Endothelial cell of umbilical vein (primary cell): ENCODE measurements at regions not wholly inside any gene's neighbourhood (a gene's known extent, or its start where the extent isn't known, plus 50 kb on each side); places are given as distances from the start of the nearest gene placed in this dataset.

ENCODE experiments used
- BruUV-seq: library from RNA; stranded (reverse); fragments of 400-500 nt; replicated peaks from 2 replicates; lab custom pipeline; 2021; lab: Mats Ljungman, UMichigan
- CTCF ChIA-PET: fragments of 300-600, 350-600 bp; sonication (Branson Sonifier 250); formaldehyde crosslinking; loops from one replicate; lab custom pipeline; 2021; ENCODE audit warnings: antibody characterized with exemption, inconsistent platforms; lab: Charles Lee
- POLR2A ChIA-PET: fragments of 300-600, 350-600 bp; sonication (Branson Sonifier 250); formaldehyde crosslinking; loops from one replicate; lab custom pipeline; 2021; ENCODE audit warnings: antibody characterized with exemption, inconsistent platforms; lab: Charles Lee
- DNase-seq: peaks from one replicate; pipeline ENCODE4 v3.0.0-alpha.2; 2011; ENCODE audit warnings: low read depth, low spot score
- FAIRE-seq: peaks from 2 replicates; lab custom pipeline; 2011; peaks lifted over from hg19 to GRCh38; lab: Jason Lieb, UNC
- H2AFZ ChIP-seq: 2 replicates; pipeline ENCODE4 v1.6.0; 2012; ENCODE audit warnings: low read depth, low read length, control low read depth, inconsistent platforms
- H3K27ac ChIP-seq: 2 replicates; pipeline ENCODE4 v1.5.1; 2011; ENCODE audit warnings: low read depth, mild to moderate bottlenecking, control low read depth, low read length, moderate library complexity; ENCODE audit not compliant: insufficient read depth
- H3K27me3 ChIP-seq, 2 experiments: 2 replicates each; pipeline versions ENCODE4 v1.6.0 to v1.6.1; 2011; ENCODE audit warnings: low read length in 2 of 2, mixed read lengths in 1 of 2; ENCODE audit not compliant: control insufficient read depth in 2 of 2, insufficient read depth in 2 of 2
- H3K36me3 ChIP-seq, 2 experiments: 2 replicates in 1 of 2; 3 replicates in 1 of 2; pipeline ENCODE4 v1.5.1; 2011; ENCODE audit warnings: low read length in 2 of 2, mild to moderate bottlenecking in 1 of 2, moderate library complexity in 1 of 2; ENCODE audit not compliant: control insufficient read depth in 2 of 2, insufficient read depth in 2 of 2; ENCODE audit errors: extremely low read depth in 1 of 2
- H3K4me1 ChIP-seq: 3 replicates; pipeline ENCODE4 v1.5.1; 2011; ENCODE audit warnings: mild to moderate bottlenecking, low read length; ENCODE audit not compliant: control insufficient read depth, insufficient read depth; ENCODE audit errors: extremely low read depth
- H3K4me2 ChIP-seq: 2 replicates; pipeline ENCODE4 v1.6.1; 2011; ENCODE audit warnings: low read length, control low read depth, mixed read lengths; ENCODE audit not compliant: insufficient read depth
- H3K4me3 ChIP-seq, 3 experiments: fragments of 200-600 bp in 1 of 3; sonication (generic), shearing (Covaris generic) in 1 of 3; replicated peaks in 1 of 3; 2 replicates each; pipeline ENCODE4 v1.5.1; 2011 to 2016; ENCODE audit warnings: control low read depth in 3 of 3, low read length in 3 of 3, mild to moderate bottlenecking in 2 of 3, inconsistent platforms in 1 of 3, low read depth in 1 of 3, moderate library complexity in 1 of 3; ENCODE audit not compliant: insufficient read depth in 1 of 3
- H3K79me2 ChIP-seq: 2 replicates; pipeline ENCODE4 v1.6.0; 2012; ENCODE audit warnings: low read length, inconsistent platforms; ENCODE audit not compliant: control insufficient read depth, insufficient read depth
- H3K9ac ChIP-seq: replicated peaks from 2 replicates; pipeline ENCODE3; 2011; ENCODE audit warnings: low read length, control low read depth; ENCODE audit not compliant: insufficient read depth; ENCODE audit errors: extremely low read depth
- H3K9me1 ChIP-seq: replicated peaks from 3 replicates; pipeline ENCODE4 v1.6.0; 2011; ENCODE audit warnings: mild to moderate bottlenecking, low read length; ENCODE audit not compliant: control insufficient read depth, insufficient read depth; ENCODE audit errors: extremely low read depth
- H3K9me3 ChIP-seq: replicated peaks from 2 replicates; pipeline ENCODE4 v1.5.1; 2012; ENCODE audit warnings: low read length, inconsistent platforms; ENCODE audit not compliant: control insufficient read depth, insufficient read depth
- H4K20me1 ChIP-seq: replicated peaks from 2 replicates; pipeline ENCODE3; 2011; ENCODE audit warnings: mild to moderate bottlenecking, low read length; ENCODE audit not compliant: control insufficient read depth, insufficient read depth; ENCODE audit errors: extremely low read depth
- EZH2 ChIP-seq: IDR thresholded peaks from 2 replicates; pipeline ENCODE4 v1.6.1; 2012; ENCODE audit warnings: borderline replicate concordance, low read depth, mild to moderate bottlenecking, moderate library complexity, low read length, inconsistent platforms; ENCODE audit not compliant: severe bottlenecking
- FOS ChIP-seq: IDR thresholded peaks from 2 replicates; pipeline ENCODE4 v1.6.1; 2011; ENCODE audit warnings: mild to moderate bottlenecking, low read length, moderate library complexity, borderline replicate concordance; ENCODE audit not compliant: insufficient read depth
- GATA2 ChIP-seq: IDR thresholded peaks from 2 replicates; pipeline ENCODE4 v1.7.0; 2011; ENCODE audit warnings: low read depth, mild to moderate bottlenecking, moderate library complexity, mixed read lengths, low read length; ENCODE audit not compliant: insufficient read length, insufficient read depth
- JUN ChIP-seq: IDR thresholded peaks from 2 replicates; pipeline ENCODE4 v1.6.1; 2011; ENCODE audit warnings: borderline replicate concordance, low read depth; ENCODE audit not compliant: insufficient read length, insufficient read depth
- MYC ChIP-seq: IDR thresholded peaks from one replicate; pipeline ENCODE4 v1.6.1; 2011; ENCODE audit warnings: mild to moderate bottlenecking, low read depth, low read length
- POLR2A ChIP-seq: IDR thresholded peaks from 2 replicates; pipeline ENCODE4 v1.6.1; 2012; ENCODE audit warnings: low read depth, mild to moderate bottlenecking, control low read depth, low read length
- POLR2AphosphoS5 ChIP-seq: IDR thresholded peaks from 2 replicates; pipeline ENCODE4 v1.6.1; 2012; ENCODE audit warnings: low read depth, mild to moderate bottlenecking, control low read depth, low read length, moderate library complexity; ENCODE audit not compliant: insufficient read depth
- dilution Hi-C: fragments of 300-500 bp; cut with MboI; formaldehyde crosslinking; loops from one replicate; pipeline ENCODE4 v1.15.0; 2019; ENCODE audit warnings: low sequenced_read_pairs; ENCODE audit not compliant: extremely low pct_ligation_motif_present
- intact Hi-C: fragments of 100-400 bp; cut with micrococcal nuclease; formaldehyde crosslinking; loops from one replicate; pipeline ENCODE4 v1.10.0; 2022
- TF ChIP-seq, protein P1 (sequence below), 2 donors: IDR thresholded peaks; 1 replicate in 1 of 2; 2 replicates in 1 of 2; pipeline ENCODE4 v1.5.1; 2011; ENCODE audit warnings: low read length in 2 of 2, mild to moderate bottlenecking in 2 of 2, moderate library complexity in 2 of 2, control low read depth in 1 of 2, inconsistent platforms in 1 of 2, low read depth in 1 of 2; ENCODE audit not compliant: insufficient read depth in 1 of 2; ENCODE audit errors: extremely low read depth in 1 of 2
- TF ChIP-seq, protein P2 (sequence below): IDR thresholded peaks from 2 replicates; pipeline ENCODE4 v1.6.1; 2011; ENCODE audit not compliant: insufficient read depth, insufficient read length

DNA sequence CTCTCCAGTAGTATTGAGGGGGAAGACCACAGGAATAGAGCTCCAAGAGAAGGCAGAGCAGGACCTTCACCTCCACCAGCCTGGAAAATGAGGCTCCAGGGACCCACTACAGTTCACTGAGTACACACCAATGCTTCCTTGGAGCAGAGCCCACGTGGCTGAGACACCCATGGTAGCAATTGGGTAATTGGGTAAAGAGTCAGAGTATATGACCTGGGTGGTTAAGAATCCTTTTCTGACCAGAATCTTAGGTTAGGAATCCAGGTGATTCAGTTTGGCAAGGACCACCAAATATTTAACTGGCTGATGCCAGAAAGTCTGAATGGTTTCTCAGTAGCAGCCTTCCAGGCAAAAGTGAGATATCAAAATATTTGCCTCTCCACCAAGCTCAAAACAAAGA is 107.7 kb downstream of the MDH1 start:
- Histone ChIP-seq H2AFZ (no peak overlapping the region), H3K36me3 (no peaks in the 10 kb centered on the region), H3K9ac (no peak overlapping the region), H3K4me3 (no peak overlapping the region), H3K79me2 (no peaks in the 10 kb centered on the region), H3K9me1 (no peaks in the 10 kb centered on the region), H4K20me1 (no peaks in the 10 kb centered on the region), H3K4me1 (peaks cover 16% of the 10 kb centered on the region), H3K4me2 (no peak overlapping the region), H3K9me3 (no peaks in the 10 kb centered on the region), H3K27me3 (no peaks in the 10 kb centered on the region), H3K27ac (no peak overlapping the region)
- dilution Hi-C loops (no loop called here), intact Hi-C loops (loop anchor here (10.0 kb wide), 1 partner anchor 318 kb away; the partner anchor contains the start of gene VPS54)
- DNase-seq (no peak), FAIRE-seq (no peak)
- no TSS peak for BruUV-seq
- ChIA-PET CTCF (interaction anchor here (2.3 kb wide), 1 partner anchor 165 kb away, joined by 9 read pairs; no protein-coding TSS in a partner anchor), POLR2A (no interaction called here)
- no peak for TF ChIP-seq FOS
- TF ChIP-seq, protein P1, sequence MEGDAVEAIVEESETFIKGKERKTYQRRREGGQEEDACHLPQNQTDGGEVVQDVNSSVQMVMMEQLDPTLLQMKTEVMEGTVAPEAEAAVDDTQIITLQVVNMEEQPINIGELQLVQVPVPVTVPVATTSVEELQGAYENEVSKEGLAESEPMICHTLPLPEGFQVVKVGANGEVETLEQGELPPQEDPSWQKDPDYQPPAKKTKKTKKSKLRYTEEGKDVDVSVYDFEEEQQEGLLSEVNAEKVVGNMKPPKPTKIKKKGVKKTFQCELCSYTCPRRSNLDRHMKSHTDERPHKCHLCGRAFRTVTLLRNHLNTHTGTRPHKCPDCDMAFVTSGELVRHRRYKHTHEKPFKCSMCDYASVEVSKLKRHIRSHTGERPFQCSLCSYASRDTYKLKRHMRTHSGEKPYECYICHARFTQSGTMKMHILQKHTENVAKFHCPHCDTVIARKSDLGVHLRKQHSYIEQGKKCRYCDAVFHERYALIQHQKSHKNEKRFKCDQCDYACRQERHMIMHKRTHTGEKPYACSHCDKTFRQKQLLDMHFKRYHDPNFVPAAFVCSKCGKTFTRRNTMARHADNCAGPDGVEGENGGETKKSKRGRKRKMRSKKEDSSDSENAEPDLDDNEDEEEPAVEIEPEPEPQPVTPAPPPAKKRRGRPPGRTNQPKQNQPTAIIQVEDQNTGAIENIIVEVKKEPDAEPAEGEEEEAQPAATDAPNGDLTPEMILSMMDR (IDR thresholded peaks at IDR 0.05; ENCODE audit: extremely low read depth in 1 of 2, insufficient read depth in 1 of 2, low read depth in 1 of 2, low read length in 2 of 2), result no peak
- TF ChIP-seq JUN, result no peak
- no peak for TF ChIP-seq MYC
- no peak for TF ChIP-seq POLR2AphosphoS5
- no peak for TF ChIP-seq GATA2
- no peak for TF ChIP-seq POLR2A
- TF ChIP-seq, protein P2, sequence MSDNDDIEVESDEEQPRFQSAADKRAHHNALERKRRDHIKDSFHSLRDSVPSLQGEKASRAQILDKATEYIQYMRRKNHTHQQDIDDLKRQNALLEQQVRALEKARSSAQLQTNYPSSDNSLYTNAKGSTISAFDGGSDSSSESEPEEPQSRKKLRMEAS, result no peak
- no peak for TF ChIP-seq EZH2
